ENCODE measurements at regions not wholly inside any gene's neighbourhood (a gene's known extent, or its start where the extent isn't known, plus 50 kb on each side); places are given as distances from the start of the nearest gene placed in this dataset.

DNA sequence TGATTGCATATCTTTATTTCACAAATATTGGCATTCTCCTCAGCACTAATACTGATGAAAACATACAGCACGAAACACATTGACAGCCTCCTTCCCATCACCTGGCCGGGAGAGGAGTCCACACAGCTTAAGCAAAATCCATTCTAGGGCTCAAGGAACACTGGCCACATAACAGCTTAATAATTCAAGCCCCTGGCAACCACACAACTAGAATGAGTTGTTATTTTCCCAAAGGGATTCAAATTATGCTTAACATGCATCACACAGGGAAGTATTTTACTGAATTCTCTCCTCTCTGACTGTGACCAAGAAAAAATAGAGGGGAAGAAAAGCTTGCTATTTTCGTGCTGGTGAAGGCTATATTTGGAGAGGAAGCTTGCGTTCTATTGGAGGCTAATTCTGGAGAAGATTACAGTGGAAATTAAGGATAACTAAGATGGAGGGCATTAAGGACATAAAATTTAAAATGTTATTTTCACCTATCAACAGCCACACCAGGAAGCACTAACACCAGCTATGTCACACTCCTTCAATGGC, 198.5 kb downstream of the ADGRG6 start:
- no peak for DNase-seq (ENCODE audit: low read depth)

DNA sequence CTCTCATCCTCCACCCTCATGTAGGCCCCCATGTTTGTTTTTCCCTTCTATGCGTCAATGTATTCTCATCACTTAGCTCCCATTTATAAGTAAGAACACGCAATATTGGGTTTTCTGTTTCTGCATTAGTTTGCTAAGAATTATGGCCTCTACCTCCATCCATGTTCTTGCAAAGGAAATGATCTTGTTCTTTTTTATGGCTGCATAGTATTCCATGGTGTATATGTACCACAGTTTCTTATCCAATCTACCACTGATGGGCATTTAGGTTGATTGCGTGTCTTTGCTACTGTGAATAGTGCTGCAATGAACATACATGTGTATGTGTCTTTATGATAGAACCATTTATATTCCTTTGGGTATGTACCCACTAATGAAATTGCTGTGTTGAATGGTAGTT, 200.0 kb downstream of the ADGRG6 start:
- DNase-seq (ENCODE audit: low read depth): no peak

DNA sequence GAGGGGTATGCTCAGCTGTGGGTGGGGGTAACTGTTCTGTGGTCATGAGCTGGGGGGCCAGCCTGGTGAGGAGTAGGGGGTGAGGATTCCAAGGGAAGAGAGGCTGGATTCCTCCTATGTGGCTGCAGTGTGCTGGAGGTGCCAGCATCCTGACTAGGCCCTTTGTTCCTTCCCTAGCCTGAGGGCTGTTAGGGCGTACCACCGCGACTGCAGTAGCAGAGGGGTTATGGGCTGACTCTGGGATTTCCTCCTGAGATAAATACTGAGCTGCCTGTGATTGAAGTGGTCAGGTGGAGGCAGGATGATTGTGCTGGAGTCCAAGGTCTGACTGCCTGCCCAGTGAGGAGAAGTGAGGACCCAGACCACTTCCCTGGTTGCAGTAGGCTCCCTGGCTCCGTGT, 205.3 kb downstream of the ADGRG6 start:
- no peak for DNase-seq (ENCODE audit: low read depth)

DNA sequence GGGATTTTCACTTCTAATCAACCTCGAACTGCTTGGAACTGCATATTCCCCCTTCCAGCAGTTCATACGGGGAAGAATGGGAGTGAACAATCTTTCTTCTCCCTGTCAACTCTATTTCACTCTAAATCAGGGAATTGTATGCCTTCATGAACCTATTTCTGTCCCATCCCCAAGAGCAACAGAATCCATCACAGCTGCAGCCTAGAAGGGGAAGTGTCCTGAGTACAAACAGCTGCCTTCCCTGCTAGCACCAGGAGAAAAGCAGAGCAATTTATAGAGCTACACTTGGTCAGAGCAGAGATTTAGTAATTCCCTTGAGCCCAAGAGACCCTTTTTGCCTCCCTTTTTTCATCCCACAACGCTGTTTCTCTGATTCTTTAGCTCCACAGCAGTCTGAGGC, 208.4 kb downstream of the ADGRG6 start:
- DNase-seq (ENCODE audit: low read depth): no peak

DNA sequence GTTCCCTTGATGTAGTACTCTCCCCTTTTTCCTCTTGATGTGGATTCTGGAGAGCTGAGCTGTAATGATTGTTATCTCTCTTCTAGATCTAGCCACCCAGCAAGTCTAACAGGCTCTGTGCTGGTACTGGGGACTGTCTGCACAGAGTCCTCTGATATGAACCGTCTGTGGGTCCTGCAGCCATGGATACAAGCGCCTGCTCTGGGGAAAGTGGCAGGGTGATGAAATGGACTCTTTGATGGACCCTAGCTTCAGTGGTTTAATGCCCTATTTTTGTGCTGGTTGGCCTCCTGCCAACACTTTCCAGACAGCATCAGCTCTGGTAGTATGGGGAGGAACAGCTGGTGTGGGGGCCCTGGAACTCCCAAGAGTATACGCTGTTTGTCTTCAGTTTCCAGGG, 216.3 kb downstream of the ADGRG6 start:
- DNase-seq (ENCODE audit: low read depth): peak; percentile 21

DNA sequence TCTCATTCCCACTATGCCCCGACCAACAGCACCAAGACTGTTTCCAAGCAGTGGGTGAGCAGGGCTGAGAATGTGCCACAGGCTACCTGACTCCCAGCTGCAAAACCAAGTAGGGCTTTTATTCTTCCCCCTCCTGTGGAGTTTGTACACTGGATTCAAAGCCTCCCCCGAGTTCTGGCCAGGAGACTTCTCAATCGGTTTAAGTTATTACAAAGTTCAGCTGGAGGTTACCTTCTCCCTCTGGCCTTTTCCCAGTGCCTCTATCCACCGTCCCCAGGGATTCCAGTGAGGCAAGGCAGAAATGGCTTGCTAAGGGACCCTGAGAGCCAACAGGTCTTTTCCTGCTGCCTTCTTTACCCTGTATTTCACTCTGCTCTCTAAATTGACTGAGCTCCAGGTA, 217.0 kb downstream of the ADGRG6 start:
- no peak for DNase-seq (ENCODE audit: low read depth)

DNA sequence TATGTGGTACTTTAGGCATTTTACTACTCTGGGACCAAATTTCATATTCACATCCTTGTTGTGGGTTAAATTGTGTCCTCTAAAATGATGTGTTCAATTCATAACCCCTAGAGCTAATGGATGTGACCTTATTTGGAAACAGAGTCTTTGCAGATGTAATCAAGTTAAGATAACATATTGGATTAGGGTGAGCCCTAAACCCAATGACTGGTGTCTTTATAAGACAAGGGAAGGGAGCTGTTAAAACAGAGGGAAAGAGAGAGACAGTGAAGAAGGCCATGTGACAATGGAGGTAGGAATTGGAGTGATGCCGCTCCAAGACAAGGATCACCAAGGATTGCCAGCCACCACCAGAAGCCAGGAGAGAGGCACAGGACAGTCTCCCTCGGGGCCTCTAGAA, 220.0 kb downstream of the ADGRG6 start:
- no peak for DNase-seq (ENCODE audit: low read depth)

DNA sequence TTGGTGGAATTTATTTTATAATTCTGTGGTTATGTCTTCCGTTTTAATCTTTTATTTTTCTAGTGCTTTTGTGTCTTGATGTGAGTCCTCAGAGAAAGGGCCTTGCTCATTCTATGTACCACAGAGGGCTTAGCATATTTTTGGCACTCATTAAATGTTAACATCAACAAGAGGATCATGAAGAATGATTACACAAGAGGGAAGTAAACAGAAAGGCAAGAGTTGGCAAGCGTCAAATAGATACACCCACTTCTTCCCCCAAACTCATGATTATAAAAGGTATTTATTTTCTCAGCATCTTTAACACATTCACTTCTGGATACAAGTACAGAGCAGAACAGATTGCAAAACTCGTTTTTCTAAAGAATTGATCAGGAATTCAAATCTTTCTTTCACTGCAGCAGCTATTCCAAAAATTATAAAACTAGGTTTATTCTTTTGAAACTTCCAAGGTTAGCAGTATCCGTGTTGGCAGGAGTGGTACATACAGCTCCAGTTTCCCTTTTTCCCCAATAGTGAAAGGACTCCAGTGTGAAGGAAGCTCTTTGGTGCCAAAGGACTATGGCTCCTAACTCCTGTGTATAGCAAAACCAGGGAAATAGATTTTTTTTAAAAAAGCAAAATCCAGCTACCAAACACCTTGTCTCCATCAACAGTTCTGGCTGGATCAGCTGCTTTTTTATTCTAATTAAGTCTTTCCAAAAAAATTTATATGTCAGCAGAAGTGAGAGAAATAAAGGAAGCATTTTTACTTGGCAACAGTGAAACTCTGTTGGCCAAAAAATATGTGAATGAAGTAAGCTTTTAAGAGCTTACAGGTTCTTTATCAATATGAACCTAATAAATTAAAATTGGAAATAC, 221.9 kb downstream of the ADGRG6 start:
- DNase-seq (ENCODE audit: low read depth): peak; percentile 32

DNA sequence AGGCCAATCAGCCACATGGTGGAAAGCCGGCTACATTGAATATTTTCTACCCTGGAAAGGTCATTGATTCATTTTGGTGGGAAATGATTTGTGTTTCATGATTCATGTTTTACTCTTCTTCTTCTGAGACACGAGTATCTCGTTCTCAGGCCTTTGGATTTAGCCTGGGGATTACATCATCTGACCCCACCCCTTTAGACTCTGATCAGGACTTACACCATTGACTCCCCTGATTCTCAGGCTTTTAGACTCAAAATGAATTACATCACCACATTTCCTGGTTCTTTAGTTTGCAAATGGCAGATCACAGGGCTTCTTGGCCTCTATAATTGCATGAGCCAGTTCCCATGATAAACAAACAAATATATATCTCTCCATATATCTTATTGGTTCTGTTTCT, 228.8 kb downstream of the ADGRG6 start:
- DNase-seq (ENCODE audit: low read depth): peak; percentile 24

DNA sequence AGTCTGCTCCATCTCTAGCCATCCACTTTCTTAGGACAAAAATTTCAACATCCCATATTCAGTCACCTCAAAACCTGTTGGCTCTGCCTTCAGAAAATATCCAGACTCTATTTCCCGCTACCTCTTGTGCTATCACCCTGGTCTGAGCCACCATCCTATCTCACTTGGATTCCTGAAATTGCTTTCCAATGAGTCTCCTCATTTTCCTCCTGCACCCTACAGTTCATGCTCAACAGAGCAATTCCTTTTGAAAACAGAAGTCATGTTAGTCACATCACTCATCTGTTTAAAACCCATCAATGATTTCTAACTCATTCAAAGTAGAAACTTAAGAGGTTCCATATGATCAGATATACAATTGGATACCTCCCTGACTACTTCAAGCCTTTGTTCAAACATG, 229.9 kb downstream of the ADGRG6 start:
- peak; percentile 52 for DNase-seq (ENCODE audit: low read depth)

DNA sequence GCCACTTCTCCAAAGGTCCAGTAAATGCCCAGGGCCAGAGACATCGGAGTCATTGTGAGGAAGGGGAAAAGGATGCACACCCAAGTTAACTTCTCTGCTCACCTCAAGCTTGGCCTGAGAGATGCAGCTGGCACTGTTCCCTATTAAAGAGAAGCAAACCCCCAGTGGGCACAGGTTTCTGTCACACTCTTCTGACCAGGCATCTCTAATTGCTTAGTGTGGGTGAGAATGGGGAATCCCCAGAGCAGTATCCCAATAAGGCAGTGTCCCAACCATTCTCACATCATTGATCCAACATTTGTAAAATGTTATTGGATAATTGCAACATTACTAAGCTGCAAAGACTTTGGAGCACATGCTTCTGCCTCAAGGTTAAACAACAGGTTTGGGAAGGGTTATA, 232.3 kb downstream of the ADGRG6 start:
- DNase-seq (ENCODE audit: low read depth): no peak

DNA sequence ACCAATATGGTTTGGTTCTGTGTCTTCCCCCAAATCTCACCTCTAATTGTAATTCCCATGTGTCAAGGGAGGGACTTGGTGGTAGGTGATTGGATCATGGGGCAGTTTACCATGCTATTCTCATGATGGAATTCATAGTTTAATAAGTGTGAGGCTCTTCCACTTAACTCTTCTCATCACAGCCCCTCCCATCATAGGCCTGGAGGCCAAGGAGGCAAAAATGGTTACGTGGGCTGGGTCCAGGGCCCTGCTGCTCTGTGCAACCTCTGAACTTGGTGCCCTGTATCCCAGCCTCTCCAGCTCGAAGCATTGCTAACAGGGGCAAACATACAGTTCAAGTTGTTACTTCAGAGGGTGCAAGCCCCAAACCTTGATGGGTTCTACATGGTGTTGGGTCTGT, 232.7 kb downstream of the ADGRG6 start:
- DNase-seq (ENCODE audit: low read depth): no peak

DNA sequence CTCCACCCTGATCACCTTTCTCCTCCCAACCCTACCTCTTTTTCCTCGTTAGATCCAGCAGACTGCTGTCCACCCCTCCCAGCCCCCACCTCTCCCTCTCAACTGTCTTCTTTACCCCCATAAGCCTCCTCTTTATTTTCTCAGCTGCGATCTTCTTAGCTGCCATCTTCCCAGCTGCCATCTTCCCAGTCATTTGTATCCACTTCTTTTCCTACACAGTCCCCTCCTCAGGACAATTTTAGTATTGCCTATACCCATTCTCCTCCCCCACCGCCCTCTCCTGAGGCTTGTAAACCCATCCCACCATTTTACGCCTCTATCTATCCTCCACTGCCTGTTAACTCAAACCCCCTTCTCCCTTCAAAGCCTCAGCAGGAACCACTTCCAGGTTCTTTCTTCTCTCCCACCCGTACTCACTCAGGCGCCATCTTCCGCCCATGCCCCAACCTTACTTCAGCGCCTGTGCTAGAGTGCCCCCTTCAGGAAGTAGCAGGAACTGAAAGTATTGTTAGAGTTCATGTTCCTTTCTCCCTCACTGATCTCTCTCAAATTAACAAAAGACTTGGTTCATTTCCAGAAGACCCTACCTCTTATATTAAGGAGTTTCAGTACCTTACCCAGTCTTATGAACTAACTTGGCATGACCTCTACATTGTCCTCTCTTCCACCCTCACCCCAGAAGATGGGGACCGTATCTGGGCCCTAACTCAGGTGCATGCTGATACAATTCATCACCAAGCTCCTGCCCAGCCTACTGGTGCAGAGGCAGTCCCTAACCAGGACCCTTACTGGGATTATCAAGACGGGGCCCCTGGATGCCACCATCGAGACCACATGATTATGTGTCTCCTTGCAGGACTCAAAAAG, 236.0 kb downstream of the ADGRG6 start:
- peak; percentile 38 for DNase-seq (ENCODE audit: low read depth)

DNA sequence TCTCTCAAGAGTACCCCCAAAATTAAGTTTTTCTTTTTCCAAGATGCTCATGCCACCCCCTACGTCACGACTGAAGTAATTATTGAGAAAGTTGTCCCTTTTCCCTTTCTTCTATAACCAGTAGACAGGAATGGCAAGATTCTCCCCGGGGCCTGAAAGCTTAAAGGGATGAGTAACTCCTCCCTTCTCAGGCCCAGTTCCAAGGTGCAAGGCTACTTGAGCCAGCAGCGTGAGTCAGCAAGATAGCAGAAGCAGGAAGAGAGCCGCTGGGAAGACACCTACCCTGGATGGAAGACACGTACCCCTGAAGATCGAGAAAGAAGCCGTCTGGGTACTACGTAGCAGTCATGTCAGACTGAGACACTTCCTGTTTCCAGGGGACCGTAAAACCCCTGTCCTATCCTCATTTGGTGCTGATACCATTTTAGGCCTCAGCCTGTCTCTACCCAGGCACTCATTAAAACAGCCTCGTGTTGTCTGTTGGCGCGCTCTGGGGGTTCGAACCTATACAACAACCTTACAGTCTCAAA, 241.0 kb downstream of the ADGRG6 start:
- peak; percentile 89 for DNase-seq (ENCODE audit: low read depth)

DNA sequence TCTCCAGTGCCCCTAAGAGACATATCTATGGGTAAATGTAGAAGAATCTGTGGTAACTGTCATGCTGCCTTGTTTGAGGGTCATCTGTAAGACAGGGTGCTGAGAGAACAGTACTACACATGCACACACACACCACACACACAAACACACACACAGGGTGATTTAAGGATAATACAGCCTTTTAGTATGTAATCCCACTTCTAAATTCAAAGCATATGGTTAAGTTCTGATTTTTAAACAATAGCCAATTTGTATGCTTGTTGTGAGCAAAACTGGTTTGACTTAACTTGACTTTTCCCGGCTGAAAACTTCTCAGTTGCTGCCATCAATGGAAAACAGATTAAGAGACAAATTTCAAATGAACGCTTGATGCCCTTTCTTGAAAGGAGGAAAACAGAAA, 241.8 kb downstream of the ADGRG6 start:
- DNase-seq (ENCODE audit: low read depth): no peak

DNA sequence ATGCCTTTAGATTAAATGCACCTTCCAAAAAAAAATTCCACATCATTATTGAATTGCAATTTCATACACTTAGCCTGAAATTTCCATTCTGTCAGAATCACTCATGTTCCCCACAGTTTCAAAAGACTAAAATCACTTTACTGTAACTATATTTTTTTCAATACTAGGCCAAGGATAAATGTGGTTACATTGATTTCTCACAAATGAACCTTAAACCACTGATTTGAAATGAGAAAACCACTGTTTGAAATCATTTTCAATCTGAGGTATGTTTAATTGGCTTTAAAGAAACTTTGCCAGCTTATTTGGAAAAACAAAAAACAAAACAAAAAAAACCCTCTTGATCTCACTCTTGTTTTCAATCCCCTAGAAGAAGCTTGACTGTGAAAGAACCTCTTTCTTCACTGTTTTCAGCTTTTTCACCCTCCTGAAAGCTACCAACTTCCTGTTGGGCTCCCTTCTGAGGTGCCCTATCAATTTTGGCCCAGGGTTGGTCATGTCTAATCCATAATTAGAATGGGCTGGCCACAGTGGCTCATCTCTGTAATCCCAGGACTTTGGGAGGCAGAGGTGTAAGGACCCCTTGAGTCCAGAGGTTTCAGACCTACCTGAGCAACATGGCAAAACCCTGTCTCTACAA, 242.5 kb downstream of the ADGRG6 start:
- no peak for DNase-seq (ENCODE audit: low read depth)

DNA sequence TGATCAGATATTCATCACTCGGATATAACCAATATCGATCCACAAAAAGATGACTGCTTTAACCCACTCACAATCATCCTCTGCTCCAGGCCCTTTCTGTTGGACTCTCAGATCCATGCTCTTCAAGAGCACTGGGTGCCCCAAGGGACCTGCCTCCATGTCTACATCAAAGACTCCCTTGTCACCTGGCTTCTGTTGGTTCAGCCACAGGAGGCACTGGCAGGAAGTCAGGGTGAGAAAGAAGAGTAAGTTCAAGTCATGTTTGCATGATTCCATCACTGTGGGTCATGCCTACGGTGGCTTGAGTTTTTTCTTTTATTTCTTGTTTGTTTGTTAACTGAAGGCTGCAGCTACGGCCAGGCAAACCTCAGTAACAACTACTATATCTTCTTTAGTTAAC, 243.3 kb downstream of the ADGRG6 start:
- DNase-seq (ENCODE audit: low read depth): no peak

DNA sequence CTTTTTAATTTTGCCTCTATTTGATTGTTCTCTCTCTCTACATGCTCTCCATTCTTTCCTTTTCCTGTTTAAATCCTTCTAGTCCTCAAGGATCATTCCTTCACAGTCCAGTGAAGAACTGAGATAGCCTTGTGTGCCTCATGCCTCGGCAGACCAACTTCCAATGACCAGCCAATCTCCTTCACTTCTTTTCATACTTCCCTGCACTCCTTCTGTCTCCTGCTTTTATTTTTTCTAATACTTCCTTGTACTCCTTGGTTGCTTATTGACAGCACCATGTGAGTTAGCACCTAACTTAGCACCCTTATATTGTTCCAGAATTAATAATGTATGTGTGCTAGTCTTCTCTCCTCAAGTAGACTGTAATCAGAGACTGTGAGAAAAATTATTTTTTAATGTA, 246.8 kb downstream of the ADGRG6 start:
- no peak for DNase-seq (ENCODE audit: low read depth)

DNA sequence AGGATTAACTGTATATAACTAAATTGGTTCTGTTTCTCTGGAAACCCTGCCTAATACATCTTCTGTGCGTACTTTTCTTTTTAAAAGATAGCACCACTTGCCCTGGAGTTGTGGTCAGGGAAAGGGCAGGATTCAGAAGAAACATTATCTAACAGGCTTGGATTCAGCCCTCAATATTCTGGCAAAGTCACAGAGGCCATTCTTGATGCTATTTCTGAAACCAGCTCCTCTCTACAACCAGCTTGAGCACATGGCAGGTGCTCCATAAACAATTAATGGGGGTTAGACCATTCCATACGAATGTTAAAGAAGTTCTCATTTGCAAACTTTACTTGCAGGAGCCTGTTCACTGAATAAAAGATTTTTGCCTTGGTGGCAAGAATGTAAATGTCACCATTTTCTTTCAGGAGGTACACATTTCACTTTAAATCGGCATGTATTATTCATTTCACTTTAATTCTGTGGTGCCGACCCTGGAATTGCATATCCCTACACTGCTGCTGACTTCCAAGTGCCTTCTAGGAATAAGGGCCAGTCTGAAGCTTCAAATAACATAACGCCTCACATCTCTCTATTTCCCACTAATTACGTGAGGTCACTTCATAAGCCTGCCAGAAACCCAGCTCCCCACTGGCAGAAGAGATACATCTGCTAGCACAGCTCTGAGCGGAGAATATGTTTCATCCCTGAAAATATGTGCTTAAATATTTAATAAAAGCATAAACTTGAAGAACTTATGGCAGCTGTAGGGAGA, 248.7 kb downstream of the ADGRG6 start:
- DNase-seq (ENCODE audit: low read depth): no peak

DNA sequence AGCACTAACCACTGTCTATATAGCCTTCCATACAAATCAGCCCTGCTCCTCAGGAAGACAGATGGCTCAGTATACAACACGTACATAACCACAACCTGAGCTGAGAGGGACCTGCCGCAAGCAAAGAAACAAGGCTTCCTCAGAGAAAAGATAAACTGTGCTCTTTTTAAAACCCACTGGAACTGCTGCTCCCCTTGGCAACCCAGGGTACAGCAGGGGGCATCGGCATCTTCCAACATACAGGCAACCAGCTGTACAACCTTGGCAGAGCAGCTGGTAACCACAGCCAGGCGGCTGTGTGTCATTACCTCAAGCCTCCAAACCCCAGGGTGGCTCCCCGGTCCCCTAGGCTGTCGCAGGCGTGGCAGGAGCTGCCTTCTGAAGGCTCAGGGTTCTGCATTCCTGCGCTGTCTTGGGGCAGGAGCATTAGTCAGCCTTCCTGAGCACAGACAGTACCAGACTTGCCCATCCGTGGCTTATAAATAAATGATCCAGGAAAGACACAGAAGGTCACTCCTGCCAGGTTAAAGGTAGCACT, 249.5 kb downstream of the ADGRG6 start:
- DNase-seq (ENCODE audit: low read depth): no peak

DNA sequence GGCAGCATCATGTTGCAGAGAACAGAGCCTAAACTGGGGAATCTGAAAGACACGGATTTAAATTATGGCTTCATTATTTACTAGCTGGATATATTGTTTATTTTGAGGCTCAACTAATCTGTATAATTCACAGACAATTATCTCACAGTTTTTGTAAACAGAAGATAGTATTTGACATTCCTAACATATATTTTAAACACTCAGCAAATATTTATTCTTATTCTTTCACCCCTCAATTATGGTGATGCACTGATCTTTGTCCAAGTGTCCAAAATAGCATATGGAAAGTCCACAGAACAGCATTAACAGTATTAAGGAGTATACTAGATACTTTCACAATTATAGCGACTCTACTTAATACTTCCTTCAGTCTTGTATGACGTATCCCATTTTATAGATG, 257.0 kb downstream of the ADGRG6 start:
- DNase-seq (ENCODE audit: low read depth): no peak
